Neural progenitor cell (in vitro differentiated cells): ENCODE measurements at regions not wholly inside any gene's neighbourhood (a gene's known extent, or its start where the extent isn't known, plus 50 kb on each side); places are given as distances from the start of the nearest gene placed in this dataset.

Experiments used
- EZH2 ChIP-seq: fragments of 200-600 bp; sonication (generic); IDR thresholded peaks from 2 replicates; pipeline ENCODE4 v1.6.1; 2017; ENCODE audit warnings: antibody characterized with exemption, mild to moderate bottlenecking, moderate library complexity
- EZH2phosphoT487 ChIP-seq: fragments of 200-600 bp; sonication (generic); IDR thresholded peaks from 2 replicates; pipeline ENCODE4 v1.6.1; 2017; ENCODE audit warnings: antibody characterized with exemption

DNA sequence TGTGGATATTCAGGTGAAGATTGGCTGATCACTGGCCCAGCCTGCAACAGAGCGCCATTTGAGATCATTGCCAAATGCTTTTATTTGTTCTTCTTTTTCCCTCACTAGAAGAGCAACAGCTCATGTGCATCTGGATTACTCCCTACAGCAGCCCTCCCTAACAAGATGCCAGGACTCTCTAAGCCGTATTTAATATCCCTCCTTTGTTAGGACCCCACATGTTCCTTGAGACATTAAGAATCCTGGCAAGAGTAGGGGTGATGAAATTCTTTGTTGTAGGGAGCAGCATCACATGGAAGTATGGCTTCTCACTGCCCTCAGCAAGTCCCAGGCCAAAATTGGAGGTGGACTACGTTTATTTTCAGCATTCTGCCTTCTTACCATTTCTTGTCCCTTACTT is 167.8 kb downstream of the PAX1 start:
- no peak for TF ChIP-seq EZH2phosphoT487
- TF ChIP-seq EZH2 = no peak
